GM19240 (cell line): ENCODE measurements at regions not wholly inside any gene's neighbourhood (a gene's known extent, or its start where the extent isn't known, plus 50 kb on each side); places are given as distances from the start of the nearest gene placed in this dataset.

ENCODE experiments used
- DNase-seq: peaks from one replicate; pipeline ENCODE4 v3.0.0; 2011; ENCODE audit warnings: low spot score; ENCODE audit not compliant: insufficient read length

GRCh38 chr15:35320158-35320780 lies 225.7 kb downstream of the DPH6 start:
- no peak for DNase-seq

- DNase-seq, result no peak
Observed at GRCh38 chr15:35319354-35319753, 226.6 kb downstream of the DPH6 start.

GRCh38 chr15:35317217-35317616 lies 228.7 kb downstream of the DPH6 start:
- DNase-seq, result no peak

- no peak for DNase-seq
Observed at GRCh38 chr15:35312344-35312743, 227.2 kb upstream of the NANOGP8 start.

GRCh38 chr15:35311615-35312014 lies 226.5 kb upstream of the NANOGP8 start:
- no peak for DNase-seq

GRCh38 chr15:35309886-35310285 lies 224.8 kb upstream of the NANOGP8 start:
- no peak for DNase-seq

GRCh38 chr15:35308802-35309201 lies 223.7 kb upstream of the NANOGP8 start:
- DNase-seq, result no peak

- no peak for DNase-seq
Observed at GRCh38 chr15:35307676-35308075, 222.6 kb upstream of the NANOGP8 start.

- no peak for DNase-seq
Observed at GRCh38 chr15:35307026-35307425, 221.9 kb upstream of the NANOGP8 start.

GRCh38 chr15:35306361-35306981 lies 221.4 kb upstream of the NANOGP8 start:
- no peak for DNase-seq

- no peak for DNase-seq
Observed at GRCh38 chr15:35305946-35306345, 220.9 kb upstream of the NANOGP8 start.

GRCh38 chr15:35305031-35305550 lies 220.0 kb upstream of the NANOGP8 start:
- no peak for DNase-seq

GRCh38 chr15:35304389-35304788 lies 219.3 kb upstream of the NANOGP8 start:
- DNase-seq, result no peak

- no peak for DNase-seq
Observed at GRCh38 chr15:35302334-35302733, 217.2 kb upstream of the NANOGP8 start.

- DNase-seq, result no peak
Observed at GRCh38 chr15:35301088-35301487, 216.0 kb upstream of the NANOGP8 start.

- DNase-seq, result no peak
Observed at GRCh38 chr15:35299059-35299735, 214.1 kb upstream of the NANOGP8 start.

GRCh38 chr15:35298509-35298908 lies 213.4 kb upstream of the NANOGP8 start:
- DNase-seq, result no peak

- no peak for DNase-seq
Observed at GRCh38 chr15:35293353-35294130, 208.4 kb upstream of the NANOGP8 start.

GRCh38 chr15:35290301-35290721 lies 205.2 kb upstream of the NANOGP8 start:
- no peak for DNase-seq

GRCh38 chr15:35289024-35289617 lies 204.0 kb upstream of the NANOGP8 start:
- DNase-seq, result no peak

GRCh38 chr15:35288580-35288979 lies 203.5 kb upstream of the NANOGP8 start:
- DNase-seq, result no peak
